Calu3 (cell line): ENCODE measurements at regions not wholly inside any gene's neighbourhood (a gene's known extent, or its start where the extent isn't known, plus 50 kb on each side); places are given as distances from the start of the nearest gene placed in this dataset.

ENCODE experiments used
- BruUV-seq: library from RNA; stranded (reverse); fragments of 400-500 nt; replicated peaks from 2 replicates; lab custom pipeline; 2021; lab: Mats Ljungman, UMichigan
- CTCF ChIA-PET: fragments of 300-600 bp; sonication (Branson Sonifier 250); formaldehyde crosslinking; loops from one replicate; lab custom pipeline; 2022; ENCODE audit warnings: antibody characterized with exemption; lab: Charles Lee
- DNase-seq: peaks from one replicate; pipeline ENCODE4 v3.0.0; 2022
- H3K27ac Mint-ChIP-seq: one replicate; pipeline ENCODE4 v1.8.0; 2022; ENCODE audit warnings: mixed read lengths; ENCODE audit not compliant: unreplicated experiment
- H3K27me3 Mint-ChIP-seq: one replicate; pipeline ENCODE4 v1.8.0; 2022; ENCODE audit warnings: mixed read lengths; ENCODE audit not compliant: unreplicated experiment
- H3K36me3 Mint-ChIP-seq: one replicate; pipeline ENCODE4 v1.8.0; 2022; ENCODE audit warnings: mild to moderate bottlenecking, moderate library complexity, mixed read lengths; ENCODE audit not compliant: insufficient read depth, unreplicated experiment
- H3K4me1 Mint-ChIP-seq: one replicate; pipeline ENCODE4 v1.8.0; 2022; ENCODE audit warnings: mild to moderate bottlenecking, low read depth, mixed read lengths; ENCODE audit not compliant: unreplicated experiment
- H3K4me3 Mint-ChIP-seq: one replicate; pipeline ENCODE4 v1.8.0; 2022; ENCODE audit warnings: mild to moderate bottlenecking, low read depth, moderate library complexity, mixed read lengths; ENCODE audit not compliant: unreplicated experiment
- H3K9me3 Mint-ChIP-seq: one replicate; pipeline ENCODE4 v1.8.0; 2022; ENCODE audit warnings: low read depth, mixed read lengths; ENCODE audit not compliant: unreplicated experiment
- intact Hi-C: fragments of 100-400 bp; cut with micrococcal nuclease; formaldehyde crosslinking; loops from one replicate; pipeline ENCODE4 v1.10.0; 2022; ENCODE audit not compliant: unreplicated experiment
- TF ChIP-seq, protein P1 (sequence below): fragments of 200-600 bp; IDR thresholded peaks from one replicate; pipeline ENCODE4 v1.8.0; 2022; ENCODE audit warnings: antibody characterized with exemption; ENCODE audit not compliant: unreplicated experiment

DNA sequence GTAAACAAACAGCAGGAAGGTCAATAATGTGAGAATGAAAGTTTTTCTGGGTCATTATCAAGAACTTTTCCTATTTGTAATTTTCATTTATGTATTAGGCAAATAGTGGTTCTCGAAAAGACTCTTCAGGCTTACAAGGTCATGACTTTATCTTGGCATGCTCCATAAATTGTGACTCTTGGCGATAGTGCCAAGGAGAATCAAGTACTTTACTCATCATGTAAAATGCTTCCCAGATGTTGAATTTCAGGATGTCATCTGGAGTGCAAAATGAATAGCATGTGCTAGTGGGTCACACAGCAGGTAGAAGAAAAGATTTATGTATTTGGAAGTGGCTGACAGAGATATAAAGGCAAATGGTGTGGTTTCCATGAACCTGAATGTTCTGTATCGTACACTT lies 1492.7 kb upstream of the PCDH20 start:
- H3K4me1 Mint-ChIP-seq: no peaks in the 10 kb centered on the region
- intact Hi-C loops: no loop called here
- no peak for DNase-seq
- CTCF ChIA-PET: no interaction called here
- BruUV-seq: no TSS peak
- H3K4me3 Mint-ChIP-seq: no peak overlapping the region
- H3K9me3 Mint-ChIP-seq: no peaks in the 10 kb centered on the region
- TF ChIP-seq, protein P1, sequence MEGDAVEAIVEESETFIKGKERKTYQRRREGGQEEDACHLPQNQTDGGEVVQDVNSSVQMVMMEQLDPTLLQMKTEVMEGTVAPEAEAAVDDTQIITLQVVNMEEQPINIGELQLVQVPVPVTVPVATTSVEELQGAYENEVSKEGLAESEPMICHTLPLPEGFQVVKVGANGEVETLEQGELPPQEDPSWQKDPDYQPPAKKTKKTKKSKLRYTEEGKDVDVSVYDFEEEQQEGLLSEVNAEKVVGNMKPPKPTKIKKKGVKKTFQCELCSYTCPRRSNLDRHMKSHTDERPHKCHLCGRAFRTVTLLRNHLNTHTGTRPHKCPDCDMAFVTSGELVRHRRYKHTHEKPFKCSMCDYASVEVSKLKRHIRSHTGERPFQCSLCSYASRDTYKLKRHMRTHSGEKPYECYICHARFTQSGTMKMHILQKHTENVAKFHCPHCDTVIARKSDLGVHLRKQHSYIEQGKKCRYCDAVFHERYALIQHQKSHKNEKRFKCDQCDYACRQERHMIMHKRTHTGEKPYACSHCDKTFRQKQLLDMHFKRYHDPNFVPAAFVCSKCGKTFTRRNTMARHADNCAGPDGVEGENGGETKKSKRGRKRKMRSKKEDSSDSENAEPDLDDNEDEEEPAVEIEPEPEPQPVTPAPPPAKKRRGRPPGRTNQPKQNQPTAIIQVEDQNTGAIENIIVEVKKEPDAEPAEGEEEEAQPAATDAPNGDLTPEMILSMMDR: no peak
- no peak overlapping the region for H3K27ac Mint-ChIP-seq
- no peaks in the 10 kb centered on the region for H3K36me3 Mint-ChIP-seq
- no peaks in the 10 kb centered on the region for H3K27me3 Mint-ChIP-seq

DNA sequence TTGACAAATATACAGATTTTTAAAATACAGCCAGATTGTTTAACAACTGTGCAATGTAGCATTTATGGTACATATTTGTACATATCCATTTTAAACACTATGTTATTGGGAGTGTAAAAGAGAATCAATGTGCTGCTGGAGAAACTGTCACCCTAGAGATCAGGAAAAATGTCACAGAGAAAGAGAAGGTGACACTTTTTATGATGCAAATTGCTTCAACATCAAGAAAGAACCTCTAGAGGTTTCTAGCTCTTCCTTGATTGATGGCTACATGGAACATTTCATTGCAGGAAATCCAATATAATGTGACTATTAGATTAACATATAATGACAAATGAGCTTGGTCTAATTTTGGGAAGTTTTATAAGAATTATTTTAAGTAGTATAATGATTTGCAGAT lies 1491.2 kb upstream of the PCDH20 start:
- DNase-seq: no peak
- Mint-ChIP-seq H3K36me3 (no peaks in the 10 kb centered on the region), H3K4me1 (no peaks in the 10 kb centered on the region), H3K27ac (no peak overlapping the region), H3K9me3 (no peaks in the 10 kb centered on the region), H3K4me3 (no peak overlapping the region), H3K27me3 (no peaks in the 10 kb centered on the region)
- intact Hi-C loops: no loop called here
- TF ChIP-seq, protein P1: no peak
- CTCF ChIA-PET: no interaction called here
- BruUV-seq: no TSS peak

DNA sequence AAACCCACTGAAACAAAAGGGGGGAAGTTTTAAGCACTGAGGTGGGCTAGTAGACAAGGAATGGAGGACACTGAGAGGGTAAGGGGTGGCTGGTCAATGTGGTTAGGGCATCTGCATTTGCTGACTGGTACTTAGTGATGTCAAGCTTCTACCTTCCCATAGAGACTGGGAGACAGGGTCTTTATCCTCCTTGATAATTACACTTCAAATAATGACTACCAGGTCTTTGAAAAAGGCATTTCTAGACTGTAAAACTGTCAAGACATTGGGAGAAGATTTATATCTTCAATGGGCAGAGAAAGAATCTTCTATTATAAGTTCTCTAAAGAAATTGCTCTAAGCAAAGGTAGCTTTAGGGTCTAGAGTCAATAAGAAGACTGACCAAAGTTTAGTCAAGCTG lies 1490.8 kb upstream of the PCDH20 start:
- intact Hi-C loops: no loop called here
- no TSS peak for BruUV-seq
- no peak for DNase-seq
- CTCF ChIA-PET: no interaction called here
- Mint-ChIP-seq H3K36me3 (no peaks in the 10 kb centered on the region), H3K4me1 (no peaks in the 10 kb centered on the region), H3K9me3 (no peaks in the 10 kb centered on the region), H3K27me3 (no peaks in the 10 kb centered on the region), H3K27ac (no peak overlapping the region), H3K4me3 (no peak overlapping the region)
- TF ChIP-seq, protein P1: no peak

DNA sequence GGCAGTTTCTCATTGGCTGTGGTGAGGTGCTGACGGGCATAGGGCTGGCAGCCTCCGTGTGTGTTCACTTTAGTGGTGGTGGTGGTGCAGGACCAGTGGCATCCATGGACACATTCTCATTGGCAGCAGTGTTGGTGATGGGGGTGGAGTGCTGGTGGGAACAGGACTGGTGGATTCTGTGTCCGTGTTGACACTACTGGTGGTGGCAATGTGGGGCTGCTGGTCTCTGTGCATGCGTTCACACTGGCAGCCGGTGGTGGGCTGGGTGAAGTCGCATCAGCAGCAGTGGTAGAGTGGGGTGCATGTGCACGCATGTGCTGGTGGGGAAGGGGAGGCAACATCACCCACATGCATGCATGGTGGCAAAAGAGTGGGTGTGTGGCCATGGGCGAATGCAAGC lies 1471.4 kb upstream of the PCDH20 start:
- H3K4me3 Mint-ChIP-seq: no peak overlapping the region
- no peak overlapping the region for H3K27ac Mint-ChIP-seq
- TF ChIP-seq, protein P1: no peak
- no peaks in the 10 kb centered on the region for H3K27me3 Mint-ChIP-seq
- intact Hi-C loops: no loop called here
- no peaks in the 10 kb centered on the region for H3K36me3 Mint-ChIP-seq
- H3K9me3 Mint-ChIP-seq: no peaks in the 10 kb centered on the region
- BruUV-seq: no TSS peak
- H3K4me1 Mint-ChIP-seq: no peaks in the 10 kb centered on the region
- DNase-seq: no peak
- CTCF ChIA-PET: no interaction called here

DNA sequence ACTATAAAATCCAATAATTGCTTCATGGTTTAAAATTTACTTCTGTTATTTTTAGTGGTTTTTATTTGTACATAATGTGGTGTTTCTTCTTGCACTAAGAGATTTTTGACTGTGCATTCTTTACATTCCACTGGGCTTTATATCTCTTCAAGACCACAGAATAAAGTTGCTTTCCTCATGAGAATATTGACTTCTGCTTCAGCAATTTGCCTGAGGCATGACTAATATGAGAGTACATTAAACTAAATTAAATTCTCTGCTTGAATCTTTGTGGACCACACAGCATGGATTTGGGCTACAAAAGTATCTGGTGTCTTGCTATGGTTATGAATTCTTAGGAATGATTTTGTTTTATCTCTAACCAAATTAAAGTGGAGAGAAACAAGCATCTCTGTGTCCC lies 1463.4 kb upstream of the PCDH20 start:
- DNase-seq: no peak
- no peak overlapping the region for H3K27ac Mint-ChIP-seq
- no TSS peak for BruUV-seq

More for the DNA sequence above, 1463.4 kb upstream of the PCDH20 start:
- TF ChIP-seq, protein P1: no peak
- no peak overlapping the region for H3K4me3 Mint-ChIP-seq
- CTCF ChIA-PET: no interaction called here
- intact Hi-C loops: no loop called here
- no peaks in the 10 kb centered on the region for H3K36me3 Mint-ChIP-seq
- no peaks in the 10 kb centered on the region for H3K4me1 Mint-ChIP-seq
- no peaks in the 10 kb centered on the region for H3K9me3 Mint-ChIP-seq
- H3K27me3 Mint-ChIP-seq: no peaks in the 10 kb centered on the region
